GM18502 (cell line): ENCODE measurements at regions not wholly inside any gene's neighbourhood (a gene's known extent, or its start where the extent isn't known, plus 50 kb on each side); places are given as distances from the start of the nearest gene placed in this dataset.
A peak's percentile ranks its signal among the peaks of the same experiment; 100 is the strongest.
"Not testable (repeated sequence)": the region's sequence is repeated elsewhere in the genome, so short reads cannot be mapped to it uniquely, and the experiment has no call there.

ENCODE experiments used
- ATAC-seq: cut with Tn5 transposase; IDR thresholded peaks from one replicate; pipeline ENCODE4 v1.9.1; 2021; ENCODE audit warnings: mild to moderate bottlenecking; ENCODE audit not compliant: unreplicated experiment, poor library complexity

GRCh38 chr13:76009267-76009890 lies 373.2 kb downstream of the LMO7 start:
- ATAC-seq: no peak

- no peak for ATAC-seq
Observed at GRCh38 chr13:76004416-76004815, 368.3 kb downstream of the LMO7 start.

GRCh38 chr13:76000131-76000530 lies 364.0 kb downstream of the LMO7 start:
- ATAC-seq: no peak

GRCh38 chr13:75996582-75996981 lies 360.5 kb downstream of the LMO7 start:
- no peak for ATAC-seq

GRCh38 chr13:75995966-75996365 lies 359.8 kb downstream of the LMO7 start:
- no peak for ATAC-seq

GRCh38 chr13:75993823-75994222 lies 357.7 kb downstream of the LMO7 start:
- ATAC-seq: no peak

GRCh38 chr13:75993241-75993640 lies 357.1 kb downstream of the LMO7 start:
- ATAC-seq: no peak

- peak; percentile 98 for ATAC-seq
Observed at GRCh38 chr13:75986818-75987217, 350.7 kb downstream of the LMO7 start.

GRCh38 chr13:75985132-75985531 lies 349.0 kb downstream of the LMO7 start:
- ATAC-seq: no peak

- no peak for ATAC-seq
Observed at GRCh38 chr13:75978818-75979217, 342.7 kb downstream of the LMO7 start.

- no peak for ATAC-seq
Observed at GRCh38 chr13:75968103-75968838, 332.1 kb downstream of the LMO7 start.

- ATAC-seq: no peak
Observed at GRCh38 chr13:75963302-75963701, 327.2 kb downstream of the LMO7 start.

GRCh38 chr13:75961911-75962310 lies 325.8 kb downstream of the LMO7 start:
- ATAC-seq: no peak

- ATAC-seq: peak; percentile 99
Observed at GRCh38 chr13:75960538-75960994, 324.4 kb downstream of the LMO7 start.

GRCh38 chr13:75959861-75960481 lies 323.8 kb downstream of the LMO7 start:
- peak; percentile 9 for ATAC-seq

GRCh38 chr13:75953589-75953988 lies 317.5 kb downstream of the LMO7 start:
- ATAC-seq: not testable (repeated sequence)

GRCh38 chr13:75947448-75947847 lies 311.3 kb downstream of the LMO7 start:
- ATAC-seq: no peak

- no peak for ATAC-seq
Observed at GRCh38 chr13:75946536-75947284, 310.6 kb downstream of the LMO7 start.

GRCh38 chr13:75945841-75946482 lies 309.8 kb downstream of the LMO7 start:
- ATAC-seq: no peak

- ATAC-seq: no peak
Observed at GRCh38 chr13:75938811-75939560, 302.9 kb downstream of the LMO7 start.
